H1 (cell line): ENCODE measurements at regions not wholly inside any gene's neighbourhood (a gene's known extent, or its start where the extent isn't known, plus 50 kb on each side); places are given as distances from the start of the nearest gene placed in this dataset.

Experiments used
- CHD7 ChIP-seq: fragments of 300-600 bp; sonication (generic); IDR thresholded peaks from 2 replicates; pipeline ENCODE4 v1.7.1; 2012; ENCODE audit warnings: low read length, moderate library complexity, mild to moderate bottlenecking, inconsistent platforms; ENCODE audit not compliant: insufficient replicate concordance
- FOSL1 ChIP-seq: IDR thresholded peaks from 2 replicates; pipeline ENCODE4 v1.6.1; 2011; ENCODE audit warnings: mild to moderate bottlenecking, low read depth, low read length, moderate library complexity; ENCODE audit not compliant: insufficient read depth
- GABPA ChIP-seq: IDR thresholded peaks from 2 replicates; pipeline ENCODE4 v1.6.1; 2011; ENCODE audit warnings: mild to moderate bottlenecking, low read length, moderate library complexity, borderline replicate concordance; ENCODE audit not compliant: insufficient read depth
- POLR2A ChIP-seq, 2 experiments: IDR thresholded peaks; 1 replicate in 1 of 2; 2 replicates in 1 of 2; pipeline ENCODE4 v1.6.1; 2011; ENCODE audit warnings: low read depth in 2 of 2, low read length in 2 of 2, mild to moderate bottlenecking in 2 of 2; ENCODE audit errors: control extremely low read depth in 1 of 2
- RBBP5 ChIP-seq: IDR thresholded peaks from 2 replicates; pipeline ENCODE4 v1.7.1; 2012; ENCODE audit warnings: low read depth, mild to moderate bottlenecking, inconsistent platforms, low read length, moderate library complexity, borderline replicate concordance
- SP4 ChIP-seq: IDR thresholded peaks from 2 replicates; pipeline ENCODE4 v1.6.1; 2012; ENCODE audit warnings: low read length, inconsistent platforms
- SRF ChIP-seq: IDR thresholded peaks from 2 replicates; pipeline ENCODE4 v1.6.1; 2011; ENCODE audit warnings: mild to moderate bottlenecking, low read depth, low read length, moderate library complexity
- TAF7 ChIP-seq: optimal IDR thresholded peaks from 2 replicates; pipeline ENCODE3; 2011; ENCODE audit warnings: low read depth, mild to moderate bottlenecking, inconsistent platforms, low read length, moderate library complexity, borderline replicate concordance
- YY1 ChIP-seq: IDR thresholded peaks from 2 replicates; pipeline ENCODE4 v1.6.1; 2011; ENCODE audit warnings: low read depth, mild to moderate bottlenecking, low read length
- ZNF274 ChIP-seq: IDR thresholded peaks from 2 replicates; pipeline ENCODE4 v1.7.0; 2012; ENCODE audit warnings: low read length, borderline replicate concordance; ENCODE audit errors: extremely low read depth

- no peak for TF ChIP-seq CHD7
- no peak for TF ChIP-seq ZNF274
- no peak for TF ChIP-seq SP4
- TF ChIP-seq POLR2A (IDR thresholded peaks at IDR 0.05; ENCODE audit: control extremely low read depth in 1 of 2, low read depth in 2 of 2, low read length in 2 of 2) = no peak
- TF ChIP-seq SRF = no peak
- no peak for TF ChIP-seq FOSL1
- no peak for TF ChIP-seq GABPA
- no peak for TF ChIP-seq RBBP5
- TF ChIP-seq YY1 = no peak
- TF ChIP-seq TAF7 = no peak
Observed at GRCh38 chr21:38165466-38166172, 91.2 kb upstream of the KCNJ15 start (continued).
